ENCODE measurements at regions not wholly inside any gene's neighbourhood (a gene's known extent, or its start where the extent isn't known, plus 50 kb on each side); places are given as distances from the start of the nearest gene placed in this dataset.

DNA sequence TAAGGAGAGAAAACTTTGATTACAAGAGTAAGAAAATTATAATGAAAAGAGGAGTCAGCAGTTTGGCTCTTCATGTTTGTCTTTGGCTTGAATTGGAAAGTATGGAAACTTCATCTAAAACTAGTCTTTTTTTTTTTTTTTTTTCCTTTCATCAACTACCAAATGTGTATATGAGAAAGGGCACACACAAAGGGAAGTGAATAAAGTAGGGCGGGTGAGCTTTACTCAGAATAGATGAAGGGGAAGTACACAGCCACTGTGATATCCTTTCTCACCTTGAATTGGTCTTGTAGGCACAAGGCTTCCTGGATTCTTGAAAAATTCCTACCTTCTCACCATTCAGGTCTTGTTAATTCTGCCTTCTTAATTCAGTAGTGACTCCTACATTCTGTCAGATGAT lies 652.3 kb upstream of the KCNMB2 start:
- peaks cover 12% of the 10 kb centered on the region for H3K4me1 Mint-ChIP-seq (ENCODE audit: unreplicated experiment)
- H3K4me3 Mint-ChIP-seq (ENCODE audit: unreplicated experiment) = no peak overlapping the region
- H3K36me3 Mint-ChIP-seq (ENCODE audit: unreplicated experiment) = peaks cover 2% of the 10 kb centered on the region
- no peaks in the 10 kb centered on the region for H3K27me3 Mint-ChIP-seq (ENCODE audit: unreplicated experiment)
- no peaks in the 10 kb centered on the region for H3K9me3 Mint-ChIP-seq (ENCODE audit: unreplicated experiment)
- DNase-seq (ENCODE audit: extremely low spot score, unreplicated experiment) = no peak
- TF ChIP-seq, protein P1, sequence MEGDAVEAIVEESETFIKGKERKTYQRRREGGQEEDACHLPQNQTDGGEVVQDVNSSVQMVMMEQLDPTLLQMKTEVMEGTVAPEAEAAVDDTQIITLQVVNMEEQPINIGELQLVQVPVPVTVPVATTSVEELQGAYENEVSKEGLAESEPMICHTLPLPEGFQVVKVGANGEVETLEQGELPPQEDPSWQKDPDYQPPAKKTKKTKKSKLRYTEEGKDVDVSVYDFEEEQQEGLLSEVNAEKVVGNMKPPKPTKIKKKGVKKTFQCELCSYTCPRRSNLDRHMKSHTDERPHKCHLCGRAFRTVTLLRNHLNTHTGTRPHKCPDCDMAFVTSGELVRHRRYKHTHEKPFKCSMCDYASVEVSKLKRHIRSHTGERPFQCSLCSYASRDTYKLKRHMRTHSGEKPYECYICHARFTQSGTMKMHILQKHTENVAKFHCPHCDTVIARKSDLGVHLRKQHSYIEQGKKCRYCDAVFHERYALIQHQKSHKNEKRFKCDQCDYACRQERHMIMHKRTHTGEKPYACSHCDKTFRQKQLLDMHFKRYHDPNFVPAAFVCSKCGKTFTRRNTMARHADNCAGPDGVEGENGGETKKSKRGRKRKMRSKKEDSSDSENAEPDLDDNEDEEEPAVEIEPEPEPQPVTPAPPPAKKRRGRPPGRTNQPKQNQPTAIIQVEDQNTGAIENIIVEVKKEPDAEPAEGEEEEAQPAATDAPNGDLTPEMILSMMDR (IDR thresholded peaks at IDR 0.05) = no peak
- no peak overlapping the region for H3K27ac Mint-ChIP-seq (ENCODE audit: unreplicated experiment)

DNA sequence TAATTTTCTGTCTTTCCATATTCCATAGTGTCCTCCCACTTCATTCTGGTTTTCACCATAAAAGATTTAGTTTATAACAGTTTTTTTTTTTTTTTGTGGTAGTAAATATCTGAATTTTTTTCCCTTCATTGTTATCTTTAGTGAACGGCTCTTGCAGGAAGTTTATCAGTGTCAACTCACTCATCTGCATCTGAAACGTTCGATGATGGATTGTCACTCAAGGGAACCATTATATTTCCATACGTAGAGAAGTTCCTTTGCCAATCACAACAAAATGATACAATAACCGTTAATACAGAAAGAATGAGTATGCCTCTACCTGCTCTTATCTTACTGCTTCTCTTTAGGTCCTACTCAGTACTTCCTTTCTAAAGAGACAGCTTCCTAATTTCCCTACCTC lies 651.2 kb upstream of the KCNMB2 start:
- Mint-ChIP-seq H3K27me3 (ENCODE audit: unreplicated experiment) (no peaks in the 10 kb centered on the region), H3K36me3 (ENCODE audit: unreplicated experiment) (peaks cover 2% of the 10 kb centered on the region), H3K4me3 (ENCODE audit: unreplicated experiment) (no peak overlapping the region), H3K9me3 (ENCODE audit: unreplicated experiment) (no peaks in the 10 kb centered on the region), H3K27ac (ENCODE audit: unreplicated experiment) (no peak overlapping the region), H3K4me1 (ENCODE audit: unreplicated experiment) (peaks cover 11% of the 10 kb centered on the region)
- no peak for DNase-seq (ENCODE audit: extremely low spot score, unreplicated experiment)
- TF ChIP-seq, protein P1 (IDR thresholded peaks at IDR 0.05) = no peak

DNA sequence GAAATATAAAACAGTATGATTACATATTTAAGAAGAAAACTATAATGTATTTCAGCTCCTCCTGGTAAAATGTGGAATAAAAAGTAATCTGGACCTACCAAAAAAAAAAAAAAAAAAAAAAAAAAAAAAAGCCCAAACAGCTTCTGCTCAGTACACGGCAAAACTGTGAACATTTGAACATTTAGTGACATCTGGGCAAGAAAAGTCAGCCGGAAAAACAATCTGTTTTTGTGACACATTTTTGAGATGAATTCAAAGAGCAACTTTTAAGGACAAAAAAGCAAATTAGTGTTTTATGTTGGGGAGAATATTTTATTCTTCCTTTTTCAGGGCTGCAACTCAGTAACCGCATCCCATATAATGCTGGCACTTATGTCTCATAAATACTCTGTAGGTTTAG lies 649.7 kb upstream of the KCNMB2 start:
- peaks cover 6% of the 10 kb centered on the region for H3K4me1 Mint-ChIP-seq (ENCODE audit: unreplicated experiment)

DNA sequence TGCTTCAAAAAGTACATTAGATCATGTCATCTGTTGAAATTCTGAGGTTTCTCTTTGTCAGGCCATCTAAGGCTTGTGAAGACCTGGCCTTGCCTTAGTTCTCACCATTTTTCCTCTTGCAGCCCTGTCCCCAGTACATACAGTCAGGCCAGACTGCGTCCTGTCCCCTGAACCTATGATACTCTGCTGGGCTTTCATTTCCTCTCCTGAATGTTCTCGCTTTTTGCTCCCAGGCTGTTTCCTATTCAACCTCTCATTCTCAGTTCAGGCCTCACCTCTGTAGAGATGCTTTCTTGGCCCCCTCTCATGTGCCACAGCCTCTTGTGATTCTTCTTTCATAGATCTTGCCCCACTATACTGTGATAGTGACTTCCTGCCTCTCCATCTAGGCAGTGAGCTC lies 648.8 kb upstream of the KCNMB2 start:
- no peak for DNase-seq (ENCODE audit: extremely low spot score, unreplicated experiment)
- Mint-ChIP-seq H3K27me3 (ENCODE audit: unreplicated experiment) (no peaks in the 10 kb centered on the region), H3K36me3 (ENCODE audit: unreplicated experiment) (peaks cover 2% of the 10 kb centered on the region), H3K9me3 (ENCODE audit: unreplicated experiment) (no peaks in the 10 kb centered on the region), H3K27ac (ENCODE audit: unreplicated experiment) (no peak overlapping the region), H3K4me3 (ENCODE audit: unreplicated experiment) (no peak overlapping the region), H3K4me1 (ENCODE audit: unreplicated experiment) (peaks cover 6% of the 10 kb centered on the region)
- TF ChIP-seq, protein P1 (IDR thresholded peaks at IDR 0.05) = no peak

More for the DNA sequence above, 649.7 kb upstream of the KCNMB2 start:
- Mint-ChIP-seq H3K36me3 (ENCODE audit: unreplicated experiment) (peaks cover 2% of the 10 kb centered on the region), H3K27me3 (ENCODE audit: unreplicated experiment) (no peaks in the 10 kb centered on the region), H3K4me3 (ENCODE audit: unreplicated experiment) (no peak overlapping the region), H3K27ac (ENCODE audit: unreplicated experiment) (no peak overlapping the region), H3K9me3 (ENCODE audit: unreplicated experiment) (no peaks in the 10 kb centered on the region)
- DNase-seq (ENCODE audit: extremely low spot score, unreplicated experiment) = no peak
- TF ChIP-seq, protein P1 (IDR thresholded peaks at IDR 0.05) = no peak

DNA sequence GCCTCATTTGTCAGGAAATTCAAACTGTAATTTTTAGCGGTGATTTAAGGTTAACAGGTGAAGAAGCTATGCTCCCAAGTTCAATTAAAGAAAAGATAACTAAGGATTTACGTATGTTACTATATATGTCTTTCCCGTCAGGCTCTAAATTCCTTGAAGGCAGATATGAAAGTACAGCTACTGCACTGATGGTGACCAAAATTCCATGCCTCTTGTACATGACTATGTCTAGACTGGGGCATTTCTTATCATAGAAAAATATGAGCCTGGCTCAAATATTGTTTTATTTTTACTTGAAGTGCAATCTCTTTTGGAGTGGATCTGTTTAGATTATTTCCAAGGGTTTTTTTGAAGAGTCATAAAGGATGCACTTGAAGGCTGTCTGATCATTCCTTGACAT lies 647.1 kb upstream of the KCNMB2 start:
- Mint-ChIP-seq H3K27me3 (ENCODE audit: unreplicated experiment) (no peaks in the 10 kb centered on the region), H3K36me3 (ENCODE audit: unreplicated experiment) (peaks cover 2% of the 10 kb centered on the region), H3K27ac (ENCODE audit: unreplicated experiment) (no peak overlapping the region), H3K9me3 (ENCODE audit: unreplicated experiment) (no peaks in the 10 kb centered on the region), H3K4me1 (ENCODE audit: unreplicated experiment) (peaks cover 15% of the 10 kb centered on the region), H3K4me3 (ENCODE audit: unreplicated experiment) (no peak overlapping the region)
- TF ChIP-seq, protein P1 (IDR thresholded peaks at IDR 0.05) = no peak
- no peak for DNase-seq (ENCODE audit: extremely low spot score, unreplicated experiment)
